ENCODE measurements at regions not wholly inside any gene's neighbourhood (a gene's known extent, or its start where the extent isn't known, plus 50 kb on each side); places are given as distances from the start of the nearest gene placed in this dataset.

DNA sequence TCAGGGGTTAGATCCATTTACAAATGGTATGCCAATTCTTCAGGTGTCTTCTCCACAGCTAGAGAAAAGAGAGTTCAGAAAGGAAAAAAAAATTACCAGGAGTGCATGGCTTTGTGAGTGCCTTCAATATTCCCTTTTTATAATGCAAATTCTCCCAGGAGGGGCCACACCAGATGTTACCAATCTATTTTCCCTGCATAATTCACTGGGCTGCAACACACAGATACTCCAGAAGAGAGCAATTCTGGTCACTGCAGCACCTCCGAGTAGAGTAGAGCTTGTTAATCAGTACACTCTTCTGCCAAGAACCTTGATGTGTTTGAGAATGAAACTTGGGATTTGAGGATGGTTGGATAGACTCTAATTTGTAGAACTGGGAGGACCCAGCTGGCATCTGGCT, 80.7 kb upstream of the SPRED1 start:
- no TSS peak for BruUV-seq (replicated peaks)
- peaks cover 2% of the 10 kb centered on the region for H3K9me3 Mint-ChIP-seq (ENCODE audit: low read depth, unreplicated experiment)
- H3K4me3 Mint-ChIP-seq (ENCODE audit: low read depth, unreplicated experiment) = no peak overlapping the region
- no peaks in the 10 kb centered on the region for H3K27me3 Mint-ChIP-seq (ENCODE audit: unreplicated experiment)
- no peak overlapping the region for H3K27ac Mint-ChIP-seq (ENCODE audit: unreplicated experiment)
- TF ChIP-seq, protein P1, sequence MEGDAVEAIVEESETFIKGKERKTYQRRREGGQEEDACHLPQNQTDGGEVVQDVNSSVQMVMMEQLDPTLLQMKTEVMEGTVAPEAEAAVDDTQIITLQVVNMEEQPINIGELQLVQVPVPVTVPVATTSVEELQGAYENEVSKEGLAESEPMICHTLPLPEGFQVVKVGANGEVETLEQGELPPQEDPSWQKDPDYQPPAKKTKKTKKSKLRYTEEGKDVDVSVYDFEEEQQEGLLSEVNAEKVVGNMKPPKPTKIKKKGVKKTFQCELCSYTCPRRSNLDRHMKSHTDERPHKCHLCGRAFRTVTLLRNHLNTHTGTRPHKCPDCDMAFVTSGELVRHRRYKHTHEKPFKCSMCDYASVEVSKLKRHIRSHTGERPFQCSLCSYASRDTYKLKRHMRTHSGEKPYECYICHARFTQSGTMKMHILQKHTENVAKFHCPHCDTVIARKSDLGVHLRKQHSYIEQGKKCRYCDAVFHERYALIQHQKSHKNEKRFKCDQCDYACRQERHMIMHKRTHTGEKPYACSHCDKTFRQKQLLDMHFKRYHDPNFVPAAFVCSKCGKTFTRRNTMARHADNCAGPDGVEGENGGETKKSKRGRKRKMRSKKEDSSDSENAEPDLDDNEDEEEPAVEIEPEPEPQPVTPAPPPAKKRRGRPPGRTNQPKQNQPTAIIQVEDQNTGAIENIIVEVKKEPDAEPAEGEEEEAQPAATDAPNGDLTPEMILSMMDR (IDR thresholded peaks at IDR 0.05; ENCODE audit: unreplicated experiment) = no peak
- CTCF ChIA-PET = no interaction called here
- DNase-seq = no peak
- intact Hi-C loops (cut with micrococcal nuclease; ENCODE audit: unreplicated experiment) = no loop called here
- H3K36me3 Mint-ChIP-seq (ENCODE audit: insufficient read depth, unreplicated experiment) = no peaks in the 10 kb centered on the region
- H3K4me1 Mint-ChIP-seq (ENCODE audit: low read depth, unreplicated experiment) = no peaks in the 10 kb centered on the region

GRCh38 chr15:38174691-38175090, 77.9 kb upstream of the SPRED1 start:
- no TSS peak for BruUV-seq (replicated peaks)
- DNase-seq = no peak
- Mint-ChIP-seq H3K4me1 (ENCODE audit: low read depth, unreplicated experiment) (no peaks in the 10 kb centered on the region), H3K27me3 (ENCODE audit: unreplicated experiment) (no peaks in the 10 kb centered on the region), H3K4me3 (ENCODE audit: low read depth, unreplicated experiment) (no peak overlapping the region), H3K27ac (ENCODE audit: unreplicated experiment) (no peak overlapping the region), H3K36me3 (ENCODE audit: insufficient read depth, unreplicated experiment) (no peaks in the 10 kb centered on the region), H3K9me3 (ENCODE audit: low read depth, unreplicated experiment) (peaks cover 2% of the 10 kb centered on the region)
- TF ChIP-seq, protein P1 (IDR thresholded peaks at IDR 0.05; ENCODE audit: unreplicated experiment) = no peak
- CTCF ChIA-PET = no interaction called here
- intact Hi-C loops (cut with micrococcal nuclease; ENCODE audit: unreplicated experiment) = no loop called here

DNA sequence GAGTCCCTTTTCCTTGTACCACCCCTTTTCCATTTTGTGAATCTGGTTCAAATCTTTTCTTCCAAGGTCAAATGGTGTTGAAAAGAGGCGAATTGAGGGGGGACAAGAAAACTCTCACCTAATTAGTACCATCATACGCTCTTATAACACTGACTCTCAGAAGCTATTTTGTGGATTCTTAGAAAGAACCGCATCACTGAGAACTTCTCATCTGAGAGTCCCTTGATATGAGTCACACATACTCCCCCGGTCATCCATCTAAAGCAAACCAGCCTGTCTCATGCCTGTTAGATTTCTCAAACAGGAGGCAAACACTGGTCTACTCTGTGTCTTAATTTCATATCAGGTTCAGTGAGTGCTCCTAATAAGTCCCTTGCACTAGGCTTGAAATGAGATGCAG, 76.5 kb upstream of the SPRED1 start:
- Mint-ChIP-seq H3K27me3 (ENCODE audit: unreplicated experiment) (no peaks in the 10 kb centered on the region), H3K27ac (ENCODE audit: unreplicated experiment) (no peak overlapping the region), H3K9me3 (ENCODE audit: low read depth, unreplicated experiment) (peaks cover 2% of the 10 kb centered on the region), H3K4me1 (ENCODE audit: low read depth, unreplicated experiment) (no peaks in the 10 kb centered on the region), H3K4me3 (ENCODE audit: low read depth, unreplicated experiment) (no peak overlapping the region), H3K36me3 (ENCODE audit: insufficient read depth, unreplicated experiment) (no peaks in the 10 kb centered on the region)
- CTCF ChIA-PET = no interaction called here
- TF ChIP-seq, protein P1 (IDR thresholded peaks at IDR 0.05; ENCODE audit: unreplicated experiment) = no peak
- no peak for DNase-seq
- intact Hi-C loops (cut with micrococcal nuclease; ENCODE audit: unreplicated experiment) = no loop called here
- no TSS peak for BruUV-seq (replicated peaks)

GRCh38 chr15:38176691-38177090, 75.9 kb upstream of the SPRED1 start:
- no peak overlapping the region for H3K27ac Mint-ChIP-seq (ENCODE audit: unreplicated experiment)
- DNase-seq = no peak
- CTCF ChIA-PET = no interaction called here
- TF ChIP-seq, protein P1 (IDR thresholded peaks at IDR 0.05; ENCODE audit: unreplicated experiment) = no peak
- H3K27me3 Mint-ChIP-seq (ENCODE audit: unreplicated experiment) = no peaks in the 10 kb centered on the region
- no peaks in the 10 kb centered on the region for H3K4me1 Mint-ChIP-seq (ENCODE audit: low read depth, unreplicated experiment)
- H3K4me3 Mint-ChIP-seq (ENCODE audit: low read depth, unreplicated experiment) = no peak overlapping the region
- BruUV-seq (replicated peaks) = no TSS peak
- intact Hi-C loops (cut with micrococcal nuclease; ENCODE audit: unreplicated experiment) = no loop called here
- H3K36me3 Mint-ChIP-seq (ENCODE audit: insufficient read depth, unreplicated experiment) = no peaks in the 10 kb centered on the region
- H3K9me3 Mint-ChIP-seq (ENCODE audit: low read depth, unreplicated experiment) = peaks cover 2% of the 10 kb centered on the region

DNA sequence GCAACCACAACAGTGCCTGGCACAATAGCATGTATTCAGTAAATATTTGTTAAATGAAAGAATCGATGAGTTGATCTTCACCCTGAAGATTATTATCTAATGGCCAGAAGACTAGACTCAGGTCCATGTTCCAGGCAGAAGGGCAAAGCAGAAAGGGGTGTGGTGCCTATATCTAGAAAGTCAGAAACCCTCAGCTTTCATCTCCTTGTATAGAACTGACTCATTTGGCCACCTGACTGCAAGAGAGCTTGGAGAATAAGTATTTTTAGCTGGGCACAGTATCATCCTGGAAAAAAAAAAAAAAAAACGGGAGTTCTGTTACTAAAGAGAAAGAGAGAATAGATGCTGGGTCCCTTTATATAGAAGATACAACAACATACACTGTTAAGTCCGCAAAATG, 69.7 kb upstream of the SPRED1 start:
- TF ChIP-seq, protein P1 (IDR thresholded peaks at IDR 0.05; ENCODE audit: unreplicated experiment) = no peak
- CTCF ChIA-PET = no interaction called here
- H3K36me3 Mint-ChIP-seq (ENCODE audit: insufficient read depth, unreplicated experiment) = no peaks in the 10 kb centered on the region
- H3K27ac Mint-ChIP-seq (ENCODE audit: unreplicated experiment) = no peak overlapping the region
- H3K4me3 Mint-ChIP-seq (ENCODE audit: low read depth, unreplicated experiment) = no peak overlapping the region
- no TSS peak for BruUV-seq (replicated peaks)
- intact Hi-C loops (cut with micrococcal nuclease; ENCODE audit: unreplicated experiment) = no loop called here
- H3K9me3 Mint-ChIP-seq (ENCODE audit: low read depth, unreplicated experiment) = no peaks in the 10 kb centered on the region
- no peaks in the 10 kb centered on the region for H3K27me3 Mint-ChIP-seq (ENCODE audit: unreplicated experiment)
- no peaks in the 10 kb centered on the region for H3K4me1 Mint-ChIP-seq (ENCODE audit: low read depth, unreplicated experiment)
- no peak for DNase-seq

All from Calu3 (cell line).